OCI-LY7 (cell line): ENCODE measurements at regions not wholly inside any gene's neighbourhood (a gene's known extent, or its start where the extent isn't known, plus 50 kb on each side); places are given as distances from the start of the nearest gene placed in this dataset.
"Not testable (repeated sequence)": the region's sequence is repeated elsewhere in the genome, so short reads cannot be mapped to it uniquely, and the experiment has no call there.

Experiments
- BruUV-seq: library from RNA; stranded (reverse); fragments of 400-500 nt; replicated peaks from 2 replicates; lab custom pipeline; 2021; lab: Mats Ljungman, UMichigan
- CTCF ChIA-PET: fragments of 300-600 bp; sonication (Branson Sonifier 250); formaldehyde crosslinking; loops from one replicate; lab custom pipeline; 2022; ENCODE audit warnings: antibody characterized with exemption; ENCODE audit not compliant: unreplicated experiment; lab: Charles Lee
- POLR2A ChIA-PET: fragments of 300-600 bp; sonication (Branson Sonifier 250); formaldehyde crosslinking; loops from one replicate; lab custom pipeline; 2022; ENCODE audit warnings: antibody characterized with exemption; lab: Charles Lee
- DNase-seq: peaks from one replicate; pipeline ENCODE4 v3.0.0-alpha.2; 2015; ENCODE audit warnings: low spot score
- H2AFZ ChIP-seq: fragments of 200-600 bp; sonication (generic), shearing (Covaris generic); 2 replicates; pipeline ENCODE4 v1.6.1; 2014; ENCODE audit warnings: mild to moderate bottlenecking, antibody characterized with exemption, low read length, moderate library complexity
- H3K27ac ChIP-seq: fragments of 200-600 bp; sonication (generic); 2 replicates; pipeline ENCODE4 v1.5.1; 2014; ENCODE audit warnings: mixed run types, low read depth, mild to moderate bottlenecking, moderate library complexity, low read length, inconsistent platforms; ENCODE audit not compliant: poor library complexity, severe bottlenecking
- H3K36me3 ChIP-seq: fragments of 200-600 bp; sonication (generic); 2 replicates; pipeline ENCODE4 v1.6.1; 2014; ENCODE audit warnings: mild to moderate bottlenecking, antibody characterized with exemption, low read length, moderate library complexity, mixed read lengths; ENCODE audit not compliant: insufficient read depth
- H3K4me1 ChIP-seq: fragments of 200-600 bp; sonication (generic); 2 replicates; pipeline ENCODE4 v1.5.1; 2014; ENCODE audit warnings: mild to moderate bottlenecking, low read length; ENCODE audit not compliant: insufficient read depth, poor library complexity, severe bottlenecking
- H3K4me2 ChIP-seq: fragments of 200-600 bp; sonication (generic); 2 replicates; pipeline ENCODE4 v1.6.1; 2014; ENCODE audit warnings: mild to moderate bottlenecking, low read length
- H3K4me3 ChIP-seq: fragments of 200-600 bp; sonication (generic); 2 replicates; pipeline ENCODE4 v1.5.1; 2014; ENCODE audit warnings: mild to moderate bottlenecking, low read depth, low read length; ENCODE audit not compliant: poor library complexity, severe bottlenecking
- H3K79me2 ChIP-seq: fragments of 200-600 bp; sonication (generic); 2 replicates; pipeline ENCODE4 v1.6.1; 2016; ENCODE audit warnings: low read depth, mild to moderate bottlenecking, low read length, moderate library complexity, mixed read lengths; ENCODE audit not compliant: insufficient read depth
- H3K9me2 ChIP-seq: fragments of 200-600 bp; sonication (generic); 2 replicates; pipeline ENCODE4 v1.6.1; 2016; ENCODE audit warnings: mild to moderate bottlenecking, low read length, mixed read lengths; ENCODE audit not compliant: insufficient read depth
- H3K9me3 ChIP-seq: fragments of 200-600 bp; sonication (generic); 2 replicates; pipeline ENCODE4 v1.6.1; 2014; ENCODE audit warnings: mild to moderate bottlenecking, mixed run types, low read length, mixed read lengths
- H4K20me1 ChIP-seq: fragments of 200-600 bp; sonication (generic); 2 replicates; pipeline ENCODE4 v1.6.1; 2014; ENCODE audit warnings: mild to moderate bottlenecking, antibody characterized with exemption, low read length, moderate library complexity, mixed read lengths; ENCODE audit not compliant: insufficient read depth
- CTCF ChIP-seq: fragments of 200-600 bp; sonication (generic); conservative IDR thresholded peaks from 2 replicates; pipeline ENCODE4 v1.5.1; 2014; ENCODE audit warnings: mild to moderate bottlenecking, antibody characterized with exemption, low read length, moderate library complexity, mixed read lengths
- EZH2phosphoT487 ChIP-seq: fragments of 200-600 bp; sonication (generic); IDR thresholded peaks from 2 replicates; pipeline ENCODE4 v1.6.1; 2018; ENCODE audit warnings: low read depth, borderline replicate concordance, mild to moderate bottlenecking, mixed run types, antibody characterized with exemption, low read length, moderate library complexity, mixed read lengths
- intact Hi-C: fragments of 100-400 bp; cut with micrococcal nuclease; formaldehyde crosslinking; loops from one replicate; pipeline ENCODE4 v1.10.0; 2022; ENCODE audit not compliant: unreplicated experiment

- no peak for DNase-seq
- no peaks in the 10 kb centered on the region for H3K79me2 ChIP-seq
- no peak overlapping the region for H3K4me2 ChIP-seq
- no peaks in the 10 kb centered on the region for H3K9me3 ChIP-seq
- no peaks in the 10 kb centered on the region for H3K36me3 ChIP-seq
- CTCF ChIA-PET = no interaction called here
- no peak overlapping the region for H3K27ac ChIP-seq
- POLR2A ChIA-PET = interaction anchor here (0.6 kb wide), 1 partner anchor 9 kb away, joined by 3 read pairs; no protein-coding TSS in a partner anchor
- BruUV-seq = no TSS peak
- intact Hi-C loops = no loop called here
- H2AFZ ChIP-seq = no peak overlapping the region
- TF ChIP-seq EZH2phosphoT487 (no peak), CTCF (no peak)
- H3K9me2 ChIP-seq = no peaks in the 10 kb centered on the region
- H4K20me1 ChIP-seq = no peaks in the 10 kb centered on the region
- H3K4me3 ChIP-seq = no peak overlapping the region
- no peaks in the 10 kb centered on the region for H3K4me1 ChIP-seq
These were observed 1155.8 kb downstream of the TUSC7 start for GRCh38 chr3:117865338-117865737.

DNA sequence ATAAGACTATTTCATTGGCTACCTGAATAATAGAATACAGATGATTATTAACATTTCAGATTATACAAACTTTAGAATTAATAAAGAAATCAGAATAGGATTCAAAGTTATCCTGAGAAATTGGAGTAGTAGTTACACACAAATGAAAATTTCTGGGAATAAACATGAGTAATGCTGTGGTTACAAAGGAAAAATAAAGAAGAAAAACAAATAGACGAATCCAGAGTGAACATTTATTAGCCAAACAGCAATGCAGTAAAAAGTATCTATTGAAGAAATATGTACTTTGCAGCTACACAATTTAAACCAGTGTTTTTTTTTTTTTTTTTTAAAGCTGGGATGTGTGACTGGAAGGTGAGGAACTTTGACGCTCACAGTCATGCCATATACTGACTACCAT, 1159.2 kb downstream of the TUSC7 start:
- Histone ChIP-seq H3K79me2 (no peaks in the 10 kb centered on the region), H3K4me2 (no peak overlapping the region), H3K9me3 (no peaks in the 10 kb centered on the region), H3K27ac (no peak overlapping the region), H3K36me3 (no peaks in the 10 kb centered on the region), H2AFZ (no peak overlapping the region), H3K9me2 (no peaks in the 10 kb centered on the region), H3K4me1 (no peaks in the 10 kb centered on the region), H4K20me1 (no peaks in the 10 kb centered on the region), H3K4me3 (no peak overlapping the region)
- intact Hi-C loops = no loop called here
- TF ChIP-seq EZH2phosphoT487 (no peak), CTCF (no peak)
- CTCF ChIA-PET = no interaction called here
- BruUV-seq = no TSS peak
- DNase-seq = no peak
- POLR2A ChIA-PET = interaction anchor here (0.5 to 0.6 kb wide), 2 partner anchors 237 to 1558 kb away, joined by 3 read pairs; no protein-coding TSS in a partner anchor

- Histone ChIP-seq H3K4me3 (no peak overlapping the region), H3K36me3 (no peaks in the 10 kb centered on the region)
- CTCF ChIA-PET = no interaction called here
These were observed 1162.4 kb downstream of the TUSC7 start for GRCh38 chr3:117871934-117872333.

GRCh38 chr3:117872594-117873248, 1161.9 kb downstream of the IGSF11 start:
- H3K4me2 ChIP-seq, H3K9me2 ChIP-seq, H3K36me3 ChIP-seq, POLR2A ChIA-PET, H3K79me2 ChIP-seq, DNase-seq, H3K9me3 ChIP-seq, intact Hi-C loops, H3K4me3 ChIP-seq, H3K27ac ChIP-seq, H2AFZ ChIP-seq, H4K20me1 ChIP-seq, H3K4me1 ChIP-seq, BruUV-seq, CTCF ChIA-PET: not testable (repeated sequence)

More at GRCh38 chr3:117871934-117872333, 1162.4 kb downstream of the TUSC7 start:
- H3K27ac ChIP-seq = no peak overlapping the region
- intact Hi-C loops = no loop called here
- no peaks in the 10 kb centered on the region for H3K9me2 ChIP-seq
- BruUV-seq = no TSS peak
- H2AFZ ChIP-seq = no peak overlapping the region
- no peaks in the 10 kb centered on the region for H4K20me1 ChIP-seq
- no peaks in the 10 kb centered on the region for H3K4me1 ChIP-seq
- TF ChIP-seq EZH2phosphoT487 (no peak), CTCF (no peak)
- no peak overlapping the region for H3K4me2 ChIP-seq
- no peaks in the 10 kb centered on the region for H3K79me2 ChIP-seq
- DNase-seq = no peak
- H3K9me3 ChIP-seq = no peaks in the 10 kb centered on the region
- POLR2A ChIA-PET = no interaction called here
